H1 (cell line): ENCODE measurements at regions not wholly inside any gene's neighbourhood (a gene's known extent, or its start where the extent isn't known, plus 50 kb on each side); places are given as distances from the start of the nearest gene placed in this dataset.
"Not testable (repeated sequence)": the region's sequence is repeated elsewhere in the genome, so short reads cannot be mapped to it uniquely, and the experiment has no call there.

ENCODE experiments used
- CTCF ChIA-PET: fragments of 300-600 bp; sonication (Branson Sonifier 250); formaldehyde crosslinking; loops from one replicate; lab custom pipeline; 2021; ENCODE audit not compliant: partially characterized antibody; lab: Charles Lee
- POLR2A ChIA-PET: fragments of 300-600 bp; sonication (Branson Sonifier 250); formaldehyde crosslinking; loops from one replicate; lab custom pipeline; 2021; ENCODE audit warnings: inconsistent platforms; ENCODE audit not compliant: partially characterized antibody; lab: Charles Lee
- DNase-seq, 2 experiments: peaks; one replicate each; pipeline versions ENCODE4 v3.0.0 to v3.0.0-alpha.2; 2010 to 2022; ENCODE audit warnings: low spot score in 2 of 2, low read depth in 1 of 2, mixed read lengths in 1 of 2
- FAIRE-seq: peaks from 2 replicates; lab custom pipeline; 2011; peaks lifted over from hg19 to GRCh38; lab: Jason Lieb, UNC
- H2AFZ ChIP-seq: 2 replicates; pipeline ENCODE4 v1.8.1; 2012; ENCODE audit warnings: low read length, inconsistent platforms
- H2AK5ac ChIP-seq: 2 replicates; pipeline ENCODE4 v1.6.1; 2013; ENCODE audit warnings: low read depth, low read length
- H2BK120ac ChIP-seq: replicated peaks from 2 replicates; pipeline ENCODE3; 2013; ENCODE audit warnings: low read depth, low read length, inconsistent platforms
- H2BK12ac ChIP-seq: 2 replicates; pipeline ENCODE4 v1.6.1; 2013; ENCODE audit warnings: low read depth, low read length
- H2BK15ac ChIP-seq: 2 replicates; pipeline ENCODE4 v1.6.1; 2013; ENCODE audit warnings: low read length
- H2BK20ac ChIP-seq: 2 replicates; pipeline ENCODE4 v1.6.1; 2013; ENCODE audit warnings: low read length
- H2BK5ac ChIP-seq: 2 replicates; pipeline ENCODE4 v1.6.1; 2013; ENCODE audit warnings: low read depth, low read length
- H3K14ac ChIP-seq: 2 replicates; pipeline ENCODE4 v1.6.1; 2013; ENCODE audit warnings: inconsistent platforms; ENCODE audit not compliant: insufficient read length
- H3K18ac ChIP-seq: 2 replicates; pipeline ENCODE4 v1.6.1; 2013; ENCODE audit warnings: low read length; ENCODE audit errors: extremely low read depth
- H3K23ac ChIP-seq: 2 replicates; pipeline ENCODE4 v1.6.1; 2013; ENCODE audit warnings: inconsistent platforms; ENCODE audit not compliant: insufficient read length
- H3K23me2 ChIP-seq: 2 replicates; pipeline ENCODE4 v1.6.1; 2013; ENCODE audit warnings: low read depth, low read length
- H3K27ac ChIP-seq: 2 replicates; pipeline ENCODE4 v1.6.1; 2011; ENCODE audit warnings: low read depth, low read length, inconsistent platforms
- H3K27me3 ChIP-seq, 4 experiments: replicated peaks in 1 of 4; 1 replicate in 1 of 4; 2 replicates in 3 of 4; pipeline versions ENCODE4 v1.6.1 to v1.8.1; 2011 to 2013; ENCODE audit warnings: low read length in 3 of 4, mild to moderate bottlenecking in 3 of 4, inconsistent platforms in 2 of 4, mixed read lengths in 2 of 4, moderate library complexity in 1 of 4; ENCODE audit not compliant: control insufficient read depth in 3 of 4, insufficient read depth in 3 of 4; ENCODE audit errors: extremely low read depth in 1 of 4
- H3K36me3 ChIP-seq, 4 experiments: 2 replicates each; pipeline versions ENCODE4 v1.6.1 to v1.8.1; 2011 to 2013; ENCODE audit warnings: mild to moderate bottlenecking in 4 of 4, low read length in 3 of 4, moderate library complexity in 2 of 4, control low read depth in 1 of 4, inconsistent platforms in 1 of 4; ENCODE audit not compliant: insufficient read depth in 4 of 4, control insufficient read depth in 2 of 4
- H3K4ac ChIP-seq: replicated peaks from 2 replicates; pipeline ENCODE3; 2013; ENCODE audit warnings: low read length, low read depth, mixed read lengths, inconsistent platforms; ENCODE audit not compliant: insufficient read length
- H3K4me1 ChIP-seq, 4 experiments: replicated peaks in 1 of 4; 1 replicate in 1 of 4; 2 replicates in 3 of 4; pipeline versions ENCODE4 v1.6.1 to v1.8.1; 2011 to 2013; ENCODE audit warnings: low read length in 3 of 4, inconsistent platforms in 2 of 4, mixed read lengths in 1 of 4; ENCODE audit not compliant: insufficient read depth in 4 of 4, control insufficient read depth in 3 of 4
- H3K4me2 ChIP-seq, 2 experiments: 2 replicates each; pipeline versions ENCODE4 v1.6.1 to v1.8.1; 2011 to 2013; ENCODE audit warnings: low read depth in 2 of 2, low read length in 2 of 2, control low read depth in 1 of 2, inconsistent platforms in 1 of 2, mild to moderate bottlenecking in 1 of 2; ENCODE audit not compliant: insufficient read depth in 1 of 2
- H3K4me3 ChIP-seq, 4 experiments: fragments of 200-600, 300-600 bp in 1 of 4; sonication (generic), shearing (Covaris generic), sonication (Bioruptor Twin) in 1 of 4; 2 replicates each; pipeline versions ENCODE4 v1.5.1 to v1.8.1; 2011 to 2016; ENCODE audit warnings: low read length in 4 of 4, low read depth in 3 of 4, control low read depth in 2 of 4, inconsistent platforms in 2 of 4, mild to moderate bottlenecking in 2 of 4, mixed read lengths in 1 of 4, moderate library complexity in 1 of 4; ENCODE audit not compliant: insufficient read depth in 2 of 4; ENCODE audit errors: extremely low read depth in 1 of 4
- H3K56ac ChIP-seq: replicated peaks from 2 replicates; pipeline ENCODE3; 2013; ENCODE audit warnings: low read depth, mild to moderate bottlenecking, mixed read lengths, low read length, inconsistent platforms; ENCODE audit not compliant: insufficient read length
- H3K79me1 ChIP-seq: 2 replicates; pipeline ENCODE4 v1.6.1; 2013; ENCODE audit warnings: low read depth, low read length, control low read depth
- H3K79me2 ChIP-seq, 2 experiments: 2 replicates each; pipeline versions ENCODE4 v1.6.1 to v1.8.1; 2012 to 2013; ENCODE audit warnings: low read length in 2 of 2, mild to moderate bottlenecking in 2 of 2, inconsistent platforms in 1 of 2; ENCODE audit not compliant: insufficient read depth in 2 of 2, control insufficient read depth in 1 of 2
- H3K9ac ChIP-seq, 4 experiments: replicated peaks in 1 of 4; 1 replicate in 1 of 4; 2 replicates in 3 of 4; pipeline versions ENCODE4 v1.6.1 to v1.8.1; 2011 to 2013; ENCODE audit warnings: low read depth in 3 of 4, low read length in 3 of 4, control low read depth in 2 of 4, mild to moderate bottlenecking in 2 of 4, moderate library complexity in 2 of 4, inconsistent platforms in 1 of 4; ENCODE audit errors: extremely low read depth in 1 of 4
- H3K9me3 ChIP-seq, 2 experiments: 2 replicates each; pipeline versions ENCODE4 v1.6.1 to v1.8.1; 2012 to 2013; ENCODE audit warnings: mild to moderate bottlenecking in 2 of 2, moderate library complexity in 2 of 2, control low read depth in 1 of 2, inconsistent platforms in 1 of 2, low read depth in 1 of 2, low read length in 1 of 2, mixed read lengths in 1 of 2; ENCODE audit not compliant: insufficient read depth in 2 of 2
- H4K20me1 ChIP-seq, 2 experiments: replicated peaks in 1 of 2; 2 replicates each; pipeline versions ENCODE3 to v1.8.1; 2011 to 2013; ENCODE audit warnings: inconsistent platforms in 2 of 2, low read length in 2 of 2, mild to moderate bottlenecking in 1 of 2; ENCODE audit not compliant: insufficient read depth in 2 of 2, control insufficient read depth in 1 of 2
- H4K5ac ChIP-seq: 2 replicates; pipeline ENCODE4 v1.6.1; 2013; ENCODE audit warnings: low read length, low read depth, mixed read lengths, inconsistent platforms; ENCODE audit not compliant: insufficient read length
- H4K8ac ChIP-seq: 2 replicates; pipeline ENCODE4 v1.8.0; 2013; ENCODE audit warnings: mild to moderate bottlenecking, moderate library complexity, low read length, inconsistent platforms; ENCODE audit not compliant: insufficient read depth; ENCODE audit errors: extremely low read depth
- H4K91ac ChIP-seq: replicated peaks from 2 replicates; pipeline ENCODE3; 2013; ENCODE audit warnings: low read length, mixed read lengths, inconsistent platforms; ENCODE audit not compliant: insufficient read length
- POU5F1 ChIP-seq: IDR thresholded peaks from 2 replicates; pipeline ENCODE4 v1.6.1; 2011; ENCODE audit warnings: low read depth, mild to moderate bottlenecking, low read length, moderate library complexity
- SP1 ChIP-seq: IDR thresholded peaks from 2 replicates; pipeline ENCODE4 v1.6.1; 2011; ENCODE audit warnings: low read depth, low read length
- WGBS, 2 experiments: shearing (Covaris generic) in 1 of 2; methylation state at CpG; one replicate each; pipeline versions ENCODE4 v1.1.6 to v1.1.7; 2013 to 2015; ENCODE audit warnings: low lambda C conversion rate in 2 of 2, mixed read lengths in 2 of 2, inconsistent platforms in 1 of 2, low coverage in 1 of 2, missing lambda C conversion rate in 1 of 2; ENCODE audit not compliant: insufficient replicate concordance in 2 of 2, insufficient coverage in 1 of 2, insufficient read length in 1 of 2; ENCODE audit errors: extremely low coverage in 1 of 2, missing lambda C conversion rate in 1 of 2; 5-methylcytosine and 5-hydroxymethylcytosine counted together

DNA sequence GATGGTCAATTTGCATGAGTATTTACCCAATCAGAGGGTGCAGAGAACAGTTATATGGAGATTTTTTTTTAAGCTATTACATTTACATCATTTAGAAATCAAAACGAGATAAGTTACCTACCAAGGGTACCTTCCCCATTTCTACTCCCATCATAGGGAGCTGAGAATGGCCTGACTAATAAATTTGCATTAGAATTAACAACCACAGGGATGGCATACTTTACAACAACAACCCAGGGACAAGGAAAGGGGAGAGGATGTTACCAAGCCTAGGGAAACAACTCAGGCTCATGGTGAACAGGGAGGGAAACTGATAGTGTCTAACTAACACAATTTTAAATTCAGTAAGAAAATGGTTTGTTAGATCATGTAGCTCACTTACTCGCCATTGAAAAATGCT is 105.8 kb upstream of the ZNF658 start:
- H3K4me3 ChIP-seq = peak overlapping the region in 1 of 4 experiments; percentile 34; a peak in 1 of 8 replicates
- H3K27me3 ChIP-seq, H2BK120ac ChIP-seq, H3K79me1 ChIP-seq, H3K36me3 ChIP-seq, H3K79me2 ChIP-seq, DNase-seq, FAIRE-seq, H3K18ac ChIP-seq, H3K23me2 ChIP-seq, H2AK5ac ChIP-seq, H2BK20ac ChIP-seq, POLR2A ChIA-PET, H2AFZ ChIP-seq, CTCF ChIA-PET, H3K9ac ChIP-seq, H3K27ac ChIP-seq, H2BK5ac ChIP-seq, H3K14ac ChIP-seq, H4K20me1 ChIP-seq, H2BK15ac ChIP-seq, H3K23ac ChIP-seq, H3K4ac ChIP-seq, H2BK12ac ChIP-seq, H4K91ac ChIP-seq, H4K8ac ChIP-seq, H3K9me3 ChIP-seq, H4K5ac ChIP-seq, H3K56ac ChIP-seq: not testable (repeated sequence)
- peak overlapping the region in 1 of 2 experiments; percentile 46; a peak in 1 of 4 replicates for H3K4me2 ChIP-seq
- TF ChIP-seq SP1 (peak; percentile 35; the same call in 1 of the 2 replicates), POU5F1 (peak; percentile 73)
- 0% methylated on average over 1 of the region's 2 CpGs; no CpG with 5 or more reads in 1 of the 2 experiments for WGBS, 2 experiments
- H3K4me1 ChIP-seq = peaks cover 0 to 12% (median 3%) of the 10 kb centered on the region in 4 experiments; a peak in 4 of 7 replicates
